GM12865 (cell line): ENCODE measurements at regions not wholly inside any gene's neighbourhood (a gene's known extent, or its start where the extent isn't known, plus 50 kb on each side); places are given as distances from the start of the nearest gene placed in this dataset.

Source experiments
- DNase-seq: peaks from one replicate; pipeline ENCODE4 v3.0.0; 2010; ENCODE audit warnings: low read depth
- H3K4me3 ChIP-seq: 2 replicates; pipeline ENCODE4 v1.5.1; 2011; ENCODE audit warnings: mild to moderate bottlenecking, low read depth, low read length, control low read depth
- TF ChIP-seq, protein P1 (sequence below): IDR thresholded peaks from 2 replicates; pipeline ENCODE4 v1.5.1; 2011; ENCODE audit warnings: low read length, control low read depth, low read depth, inconsistent platforms; ENCODE audit not compliant: insufficient read depth; ENCODE audit errors: missing control alignments

DNA sequence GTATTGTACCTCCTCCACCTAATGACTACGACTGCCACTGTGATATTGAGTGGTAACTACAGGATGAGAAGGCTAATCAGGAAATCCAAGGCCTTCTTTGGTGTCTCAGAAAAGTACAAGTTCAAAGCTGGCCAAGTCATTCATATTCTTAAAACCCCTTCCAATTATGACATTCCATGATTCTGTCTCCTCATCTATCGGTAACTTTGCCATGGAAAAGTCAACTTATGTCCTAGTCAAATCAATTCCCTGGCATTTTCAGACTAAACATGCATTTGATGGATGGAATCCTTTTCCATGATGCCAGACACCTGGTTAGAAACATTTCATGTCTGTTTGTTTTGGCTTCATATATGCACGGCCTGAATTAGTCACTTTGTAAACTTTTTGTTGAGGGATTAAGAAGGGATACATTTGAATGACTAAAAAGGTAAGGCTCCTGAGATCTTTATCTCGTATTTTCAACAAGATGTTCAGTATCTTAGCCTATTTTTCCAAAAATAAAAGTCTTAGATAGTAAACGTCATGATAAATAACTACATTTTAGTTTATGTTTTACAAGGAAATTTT, 186.5 kb downstream of the NHLRC3 start:
- TF ChIP-seq, protein P1, sequence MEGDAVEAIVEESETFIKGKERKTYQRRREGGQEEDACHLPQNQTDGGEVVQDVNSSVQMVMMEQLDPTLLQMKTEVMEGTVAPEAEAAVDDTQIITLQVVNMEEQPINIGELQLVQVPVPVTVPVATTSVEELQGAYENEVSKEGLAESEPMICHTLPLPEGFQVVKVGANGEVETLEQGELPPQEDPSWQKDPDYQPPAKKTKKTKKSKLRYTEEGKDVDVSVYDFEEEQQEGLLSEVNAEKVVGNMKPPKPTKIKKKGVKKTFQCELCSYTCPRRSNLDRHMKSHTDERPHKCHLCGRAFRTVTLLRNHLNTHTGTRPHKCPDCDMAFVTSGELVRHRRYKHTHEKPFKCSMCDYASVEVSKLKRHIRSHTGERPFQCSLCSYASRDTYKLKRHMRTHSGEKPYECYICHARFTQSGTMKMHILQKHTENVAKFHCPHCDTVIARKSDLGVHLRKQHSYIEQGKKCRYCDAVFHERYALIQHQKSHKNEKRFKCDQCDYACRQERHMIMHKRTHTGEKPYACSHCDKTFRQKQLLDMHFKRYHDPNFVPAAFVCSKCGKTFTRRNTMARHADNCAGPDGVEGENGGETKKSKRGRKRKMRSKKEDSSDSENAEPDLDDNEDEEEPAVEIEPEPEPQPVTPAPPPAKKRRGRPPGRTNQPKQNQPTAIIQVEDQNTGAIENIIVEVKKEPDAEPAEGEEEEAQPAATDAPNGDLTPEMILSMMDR, result no peak
- no peak for DNase-seq
- H3K4me3 ChIP-seq, result no peak overlapping the region

- TF ChIP-seq, protein P1, result no peak
- no peak overlapping the region for H3K4me3 ChIP-seq
- no peak for DNase-seq
Observed at GRCh38 chr13:39225860-39226259, 187.6 kb downstream of the NHLRC3 start.

DNA sequence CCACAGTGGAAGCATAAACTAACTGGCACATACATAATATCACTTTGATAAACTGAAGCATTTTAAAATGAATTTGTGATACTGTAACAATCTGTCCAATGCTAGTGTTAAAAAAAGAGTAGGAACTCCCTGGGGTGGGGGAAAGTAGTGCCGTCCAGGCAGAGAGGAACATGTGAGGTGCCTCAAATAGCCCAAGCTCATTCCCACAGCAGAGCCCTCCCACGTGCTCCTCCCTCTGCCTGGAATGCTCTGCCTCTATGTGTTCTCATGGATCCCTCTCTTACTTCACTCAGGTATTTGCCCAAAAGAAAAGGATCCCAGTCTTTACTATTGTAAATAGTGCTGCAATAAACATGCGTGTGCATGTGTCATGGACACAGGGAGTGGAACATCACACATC, 188.1 kb downstream of the NHLRC3 start:
- no peak overlapping the region for H3K4me3 ChIP-seq
- TF ChIP-seq, protein P1, result no peak
- DNase-seq, result no peak

DNA sequence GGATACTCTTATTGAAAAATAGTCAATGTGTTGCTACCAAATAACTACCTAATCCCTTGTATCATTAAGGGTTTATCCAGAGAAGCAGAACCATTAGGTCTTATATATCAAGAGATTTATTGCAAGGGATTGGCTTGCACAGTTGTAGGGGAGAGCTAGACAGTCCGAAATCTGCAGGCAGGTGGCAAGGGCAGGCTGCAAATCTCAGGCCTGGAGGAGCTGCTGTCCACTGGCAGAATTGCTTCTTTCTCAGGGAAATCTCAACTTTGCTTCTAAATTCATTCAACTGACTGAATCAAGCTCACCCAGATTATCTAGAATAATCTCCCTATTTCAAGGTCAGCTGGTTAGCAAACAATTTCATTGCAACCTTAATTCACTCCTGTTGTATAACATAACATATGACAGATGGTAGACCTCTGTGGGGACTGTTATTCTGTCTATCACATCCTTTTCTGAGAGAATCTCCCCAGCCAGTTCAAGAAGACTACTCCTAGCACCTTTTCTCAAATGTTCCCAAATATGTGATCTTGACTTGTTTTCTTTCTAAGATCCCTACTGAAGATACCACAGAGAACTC, 194.2 kb downstream of the NHLRC3 start:
- no peak for DNase-seq
- TF ChIP-seq, protein P1, result no peak
- H3K4me3 ChIP-seq, result no peak overlapping the region

DNA sequence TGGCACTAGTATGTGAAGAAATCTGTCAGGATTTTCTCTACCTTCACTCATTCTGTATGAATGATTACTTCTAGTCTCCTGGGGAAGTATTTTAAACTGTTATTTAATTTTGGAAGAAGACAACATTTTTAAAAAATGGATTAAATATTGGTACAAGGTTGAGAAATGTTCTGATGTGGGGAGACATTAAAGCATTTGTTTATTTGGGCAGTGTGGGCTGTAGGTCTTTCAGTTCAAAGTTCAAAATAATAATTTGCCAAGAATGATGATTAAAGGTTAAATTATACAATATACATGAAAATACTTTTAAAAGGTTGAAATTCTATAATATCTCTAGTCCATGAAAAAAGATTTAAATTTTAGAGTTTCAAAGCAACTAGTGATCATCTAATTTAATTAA, 194.7 kb downstream of the NHLRC3 start:
- no peak for DNase-seq
- TF ChIP-seq, protein P1, result no peak

GRCh38 chr13:39233519-39233918, 195.3 kb downstream of the NHLRC3 start:
- TF ChIP-seq, protein P1, result no peak
- DNase-seq, result no peak
- H3K4me3 ChIP-seq, result no peak overlapping the region

More for the DNA sequence above, 194.7 kb downstream of the NHLRC3 start:
- no peak overlapping the region for H3K4me3 ChIP-seq

- H3K4me3 ChIP-seq, result no peak overlapping the region
- DNase-seq, result no peak
- TF ChIP-seq, protein P1, result no peak
Observed at GRCh38 chr13:39244561-39245230, 206.4 kb downstream of the NHLRC3 start.
